A673 (cell line): ENCODE measurements at regions not wholly inside any gene's neighbourhood (a gene's known extent, or its start where the extent isn't known, plus 50 kb on each side); places are given as distances from the start of the nearest gene placed in this dataset.

Experiments
- CTCF ChIP-seq: fragments of 300-800, 200-600 bp; sonication (generic); conservative IDR thresholded peaks from 2 replicates; pipeline ENCODE4 v1.5.1; 2017; ENCODE audit warnings: low read depth, mild to moderate bottlenecking, antibody characterized with exemption, low read length, moderate library complexity, mixed read lengths
- EZH2 ChIP-seq: fragments of 200-600 bp; sonication (generic); IDR thresholded peaks from 2 replicates; pipeline ENCODE4 v1.6.1; 2017; ENCODE audit warnings: borderline replicate concordance, low read depth, mild to moderate bottlenecking, mixed read lengths, antibody characterized with exemption, low read length; ENCODE audit not compliant: poor library complexity, severe bottlenecking

- TF ChIP-seq CTCF = no peak
- no peak for TF ChIP-seq EZH2
Measured at GRCh38 chr3:173191611-173192010, 50.6 kb upstream of the SPATA16 start.
